GM23338 (cell line): ENCODE measurements at regions not wholly inside any gene's neighbourhood (a gene's known extent, or its start where the extent isn't known, plus 50 kb on each side); places are given as distances from the start of the nearest gene placed in this dataset.

ENCODE experiments used
- ATAC-seq: fragments of 200-7000 bp; cut with Tn5 transposase; 3 replicates; pipeline ENCODE4 v1.9.1; 2020
- DNase-seq: peaks from one replicate; pipeline ENCODE4 v3.0.0-alpha.2; 2015; ENCODE audit warnings: low spot score
- H2AFZ ChIP-seq: fragments of 200-600 bp; sonication (generic); 2 replicates; pipeline ENCODE4 v1.8.0; 2016; ENCODE audit warnings: antibody characterized with exemption, mild to moderate bottlenecking, moderate library complexity
- H3F3A ChIP-seq: fragments of 200-600 bp; sonication (generic); replicated peaks from 2 replicates; pipeline ENCODE4 v1.8.0; 2017; ENCODE audit warnings: antibody characterized with exemption, mixed run types, low read depth
- H3K27ac ChIP-seq: fragments of 200-600 bp; sonication (generic); 2 replicates; pipeline ENCODE4 v1.6.1; 2016; ENCODE audit warnings: low read depth
- H3K27me3 ChIP-seq: fragments of 200-600 bp; sonication (generic); 2 replicates; pipeline ENCODE4 v1.8.0; 2016; ENCODE audit warnings: mild to moderate bottlenecking, mixed run types, moderate library complexity; ENCODE audit not compliant: insufficient read depth
- H3K36me3 ChIP-seq: fragments of 200-600 bp; sonication (generic); 2 replicates; pipeline ENCODE4 v1.8.0; 2016; ENCODE audit warnings: mild to moderate bottlenecking; ENCODE audit not compliant: insufficient read depth
- H3K4me1 ChIP-seq: fragments of 200-600 bp; sonication (generic); 2 replicates; pipeline ENCODE4 v1.8.0; 2016; ENCODE audit warnings: mild to moderate bottlenecking, moderate library complexity; ENCODE audit not compliant: insufficient read depth
- H3K4me2 ChIP-seq: fragments of 200-600 bp; sonication (generic); 2 replicates; pipeline ENCODE4 v1.7.1; 2017; ENCODE audit warnings: mixed run types
- H3K4me3 ChIP-seq: fragments of 200-600 bp; sonication (generic); 2 replicates; pipeline ENCODE4 v1.6.1; 2016; ENCODE audit warnings: mixed run types
- H3K79me2 ChIP-seq: fragments of 200-600 bp; sonication (generic); replicated peaks from 2 replicates; pipeline ENCODE4 v1.8.0; 2017; ENCODE audit warnings: mild to moderate bottlenecking; ENCODE audit not compliant: insufficient read depth
- H3K9me2 ChIP-seq: fragments of 200-600 bp; sonication (generic); 2 replicates; pipeline ENCODE4 v1.8.0; 2017; ENCODE audit not compliant: insufficient read depth
- H4K20me1 ChIP-seq: fragments of 200-600 bp; sonication (generic); replicated peaks from 2 replicates; pipeline ENCODE4 v1.8.0; 2017; ENCODE audit warnings: mild to moderate bottlenecking; ENCODE audit not compliant: insufficient read depth
- H3K27ac Mint-ChIP-seq: 2 replicates; pipeline ENCODE4 v1.8.0; 2020; ENCODE audit warnings: inconsistent platforms, mild to moderate bottlenecking, moderate library complexity, mixed read lengths
- H3K27me3 Mint-ChIP-seq: 3 replicates; pipeline ENCODE4 v1.8.0; 2022; ENCODE audit warnings: low read depth, mild to moderate bottlenecking, moderate library complexity, mixed read lengths, inconsistent platforms; ENCODE audit not compliant: insufficient read depth, poor library complexity
- H3K36me3 Mint-ChIP-seq: 3 replicates; pipeline ENCODE4 v1.8.0; 2021; ENCODE audit warnings: low read depth, mild to moderate bottlenecking, inconsistent platforms, moderate library complexity, mixed read lengths
- H3K4me1 Mint-ChIP-seq: 3 replicates; pipeline ENCODE4 v1.8.0; 2020; ENCODE audit warnings: mild to moderate bottlenecking, inconsistent platforms, mixed read lengths
- H3K4me3 Mint-ChIP-seq: 3 replicates; pipeline ENCODE4 v1.8.0; 2021; ENCODE audit warnings: moderate library complexity, mild to moderate bottlenecking, inconsistent platforms, mixed read lengths
- H3K9me3 Mint-ChIP-seq: 3 replicates; pipeline ENCODE4 v1.8.0; 2020; ENCODE audit warnings: moderate library complexity, mild to moderate bottlenecking, inconsistent platforms, mixed read lengths
- CREB1 ChIP-seq: fragments of 250-450 bp; sonication (Bioruptor Pico); IDR thresholded peaks from 2 replicates; pipeline ENCODE4 v1.5.0; 2020; ENCODE audit warnings: low read depth, mild to moderate bottlenecking, moderate library complexity
- CTCF ChIP-seq, 2 experiments: fragments of 200-600 bp in 1 of 2; sonication (generic) in 1 of 2; conservative IDR thresholded peaks; 2 replicates each; pipeline versions ENCODE4 v1.5.1 to v1.6.1; 2016 to 2017; ENCODE audit warnings: antibody characterized with exemption in 2 of 2, low read depth in 2 of 2, mild to moderate bottlenecking in 2 of 2, moderate library complexity in 1 of 2
- ETS1 ChIP-seq: IDR thresholded peaks from 2 replicates; pipeline ENCODE4 v1.6.1; 2016; ENCODE audit warnings: antibody characterized with exemption
- EZH2 ChIP-seq: fragments of 200-600 bp; sonication (generic); IDR thresholded peaks from one replicate; pipeline ENCODE4 v1.8.0; 2017; ENCODE audit warnings: antibody characterized with exemption, mild to moderate bottlenecking, low read depth; ENCODE audit not compliant: unreplicated experiment
- EZH2phosphoT487 ChIP-seq: fragments of 200-600 bp; sonication (generic); IDR thresholded peaks from one replicate; pipeline ENCODE4 v1.8.1; 2018; ENCODE audit warnings: antibody characterized with exemption; ENCODE audit not compliant: unreplicated experiment
- JUNB ChIP-seq: IDR thresholded peaks from one replicate; pipeline ENCODE4 v1.6.1; 2016; ENCODE audit warnings: antibody characterized with exemption; ENCODE audit not compliant: unreplicated experiment
- NANOG ChIP-seq: IDR thresholded peaks from 2 replicates; pipeline ENCODE4 v1.6.1; 2016; ENCODE audit warnings: antibody characterized with exemption, borderline replicate concordance
- POLR2AphosphoS5 ChIP-seq: IDR thresholded peaks from 2 replicates; pipeline ENCODE4 v1.6.1; 2016; ENCODE audit warnings: antibody characterized with exemption, low read depth
- REST ChIP-seq: IDR thresholded peaks from one replicate; pipeline ENCODE4 v1.6.1; 2018; ENCODE audit warnings: antibody characterized with exemption; ENCODE audit not compliant: unreplicated experiment
- STAT1 ChIP-seq: IDR thresholded peaks from one replicate; pipeline ENCODE4 v1.6.1; 2016; ENCODE audit warnings: antibody characterized with exemption; ENCODE audit not compliant: unreplicated experiment
- ZNF114 ChIP-seq: fragments of 250-450 bp; sonication (Bioruptor Pico); IDR thresholded peaks from 2 replicates; pipeline ENCODE4 v1.5.0; 2020; ENCODE audit warnings: mild to moderate bottlenecking, moderate library complexity
- ZNF331 ChIP-seq: fragments of 250-450 bp; sonication (Bioruptor Pico); IDR thresholded peaks from 2 replicates; pipeline ENCODE4 v1.5.0; 2020; ENCODE audit warnings: low read depth, mild to moderate bottlenecking, moderate library complexity

GRCh38 chr15:23854203-23854911, 167.3 kb upstream of the NDN start:
- no peaks in the 10 kb centered on the region for H3K9me2 ChIP-seq
- Mint-ChIP-seq H3K4me3 (no peak overlapping the region), H3K27me3 (peaks cover 4% of the 10 kb centered on the region), H3K36me3 (peaks cover 5% of the 10 kb centered on the region; the same call in 2 of the 3 replicates), H3K27ac (no peak overlapping the region), H3K4me1 (peaks cover 9% of the 10 kb centered on the region; the same call in 2 of the 3 replicates), H3K9me3 (peaks cover 78% of the 10 kb centered on the region)
- DNase-seq, result peak; percentile 48
- no peaks in the 10 kb centered on the region for H3K36me3 ChIP-seq
- H2AFZ ChIP-seq, result peak overlapping the region; percentile 99
- no peak overlapping the region for H3K4me2 ChIP-seq
- no peak overlapping the region for H3K27ac ChIP-seq
- H3F3A ChIP-seq, result no peaks in the 10 kb centered on the region
- peak; percentile 61 for ATAC-seq
- no peaks in the 10 kb centered on the region for H3K79me2 ChIP-seq
- H3K4me3 ChIP-seq, result no peak overlapping the region
- peak in 1 of 2 experiments; percentile 43; a peak in 2 of 4 replicates for TF ChIP-seq CTCF (conservative IDR thresholded peaks at IDR 0.05; ENCODE audit: low read depth in 2 of 2)
- TF ChIP-seq CREB1 (CRISPR knock-in tag), result no peak
- no peaks in the 10 kb centered on the region for H3K27me3 ChIP-seq
- peaks cover 6% of the 10 kb centered on the region; the same call in 1 of the 2 replicates for H3K4me1 ChIP-seq
- H4K20me1 ChIP-seq, result no peaks in the 10 kb centered on the region

- H3K4me1 ChIP-seq, result peaks cover 6% of the 10 kb centered on the region; the same call in 1 of the 2 replicates
- no peak overlapping the region for H3K4me2 ChIP-seq
- H3K9me2 ChIP-seq, result no peaks in the 10 kb centered on the region
- peaks cover 14% of the 10 kb centered on the region; the same call in 2 of the 3 replicates for H3K4me1 Mint-ChIP-seq
- H3K27ac Mint-ChIP-seq, result no peak overlapping the region
- no peaks in the 10 kb centered on the region for H3K27me3 ChIP-seq
- peak overlapping the region; percentile 99 for H2AFZ ChIP-seq
- H3K4me3 Mint-ChIP-seq, result no peak overlapping the region
- H3F3A ChIP-seq, result no peaks in the 10 kb centered on the region
- ATAC-seq (no peak; the same call in 2 of the 3 replicates), DNase-seq (no peak)
- no peaks in the 10 kb centered on the region for H3K79me2 ChIP-seq
- H3K36me3 ChIP-seq, result no peaks in the 10 kb centered on the region
- peaks cover 78% of the 10 kb centered on the region for H3K9me3 Mint-ChIP-seq
- H3K36me3 Mint-ChIP-seq, result peaks cover 6% of the 10 kb centered on the region; the same call in 2 of the 3 replicates
- no peak overlapping the region for H3K27ac ChIP-seq
- peaks cover 8% of the 10 kb centered on the region for H3K27me3 Mint-ChIP-seq
- H4K20me1 ChIP-seq, result no peaks in the 10 kb centered on the region
- no peak overlapping the region for H3K4me3 ChIP-seq
- TF ChIP-seq ZNF331 (CRISPR knock-in tag) (no peak), NANOG (no peak), EZH2 (no peak), CTCF (conservative IDR thresholded peaks at IDR 0.05; ENCODE audit: low read depth in 2 of 2) (no peak), JUNB (no peak), EZH2phosphoT487 (no peak), STAT1 (no peak), ETS1 (no peak), REST (no peak), ZNF114 (no peak), POLR2AphosphoS5 (no peak), CREB1 (CRISPR knock-in tag) (no peak)
These were observed 168.0 kb upstream of the NDN start for GRCh38 chr15:23854912-23855659.
